ENCODE measurements at regions not wholly inside any gene's neighbourhood (a gene's known extent, or its start where the extent isn't known, plus 50 kb on each side); places are given as distances from the start of the nearest gene placed in this dataset.

- no peak for TF ChIP-seq CTCF (IDR thresholded peaks at IDR 0.05)
- TF ChIP-seq POLR2A (IDR thresholded peaks at IDR 0.05) = no peak
Observed at GRCh38 chr12:59940631-59941342, 345.0 kb downstream of the SLC16A7 start.
